Stomach (tissue), 8 donors: ENCODE measurements at regions not wholly inside any gene's neighbourhood (a gene's known extent, or its start where the extent isn't known, plus 50 kb on each side); places are given as distances from the start of the nearest gene placed in this dataset.
A peak's percentile ranks its signal among the peaks of the same experiment; 100 is the strongest.

Experiments used
- DNase-seq, 2 donors: peaks; one replicate each; pipeline versions ENCODE4 v3.0.0 to v3.0.0-alpha.2; 2013 to 2019
- H3K27ac ChIP-seq, 5 donors: fragments of 200-600 bp in 4 of 5; sonication (generic) in 4 of 5; one replicate each; pipeline ENCODE4 v1.5.1; 2013 to 2019; ENCODE audit warnings: mild to moderate bottlenecking in 1 of 5, moderate library complexity in 1 of 5
- H3K27me3 ChIP-seq, 3 donors: fragments of 200-600 bp; sonication (generic); one replicate each; pipeline ENCODE4 v1.5.1; 2017 to 2019; ENCODE audit warnings: mixed run types in 1 of 3
- H3K36me3 ChIP-seq, 4 donors: fragments of 200-600 bp; sonication (generic); 1 replicate in 3 of 4; 2 replicates in 1 of 4; pipeline ENCODE4 v1.5.1; 2016 to 2019
- H3K4me1 ChIP-seq, 4 donors: fragments of 200-600 bp; sonication (generic); one replicate each; pipeline ENCODE4 v1.5.1; 2016 to 2019
- H3K4me3 ChIP-seq, 4 donors: fragments of 200-600 bp; sonication (generic) in 3 of 4; one replicate each; pipeline ENCODE4 v1.5.1; 2016 to 2019; ENCODE audit warnings: mild to moderate bottlenecking in 1 of 4
- H3K9me3 ChIP-seq, 4 donors: fragments of 200-600 bp; sonication (generic); one replicate each; pipeline ENCODE4 v1.5.1; 2016 to 2019
- CTCF ChIP-seq, 7 experiments: fragments of 450-650 bp in 4 of 7; fragments of 200-600 bp in 3 of 7; sonication (generic) in 3 of 7; IDR thresholded peaks; one replicate each; pipeline ENCODE4 v1.5.1; 2016 to 2019; ENCODE audit warnings: antibody characterized with exemption in 7 of 7, control low read depth in 2 of 7, mild to moderate bottlenecking in 1 of 7
- EP300 ChIP-seq: sonication (generic); formaldehyde crosslinking; IDR thresholded peaks from one replicate; pipeline ENCODE4 v1.6.1; 2017; ENCODE audit warnings: antibody characterized with exemption
- POLR2A ChIP-seq, 4 donors: fragments of 450-650 bp; IDR thresholded peaks; one replicate each; pipeline ENCODE4 v1.6.1; 2016; ENCODE audit warnings: antibody characterized with exemption in 4 of 4, control low read depth in 2 of 4, mild to moderate bottlenecking in 1 of 4, moderate library complexity in 1 of 4
- POLR2AphosphoS5 ChIP-seq, 3 donors: sonication (generic); formaldehyde crosslinking; IDR thresholded peaks; one replicate each; pipeline ENCODE4 v1.6.1; 2016; ENCODE audit warnings: antibody characterized with exemption in 3 of 3
- WGBS, 5 donors: extraction: QIAGEN DNeasy Blood & Tissue Kit in 3 of 5; methylation state at CpG; one replicate each; pipeline versions ENCODE4 v1.1.5 to v1.1.7; 2013 to 2018; 5-methylcytosine and 5-hydroxymethylcytosine counted together
- intact Hi-C: fragments of 100-400 bp; cut with DNase I; formaldehyde crosslinking; loops from one replicate; pipeline ENCODE4 v1.15.1; 2023; ENCODE audit warnings: low total_unique reads
- donor health status: healthy with polysubstance abuse.
- donor health status: Bipolar disorder and iron deficiency.
- donor health status: healthy.

- no peak for DNase-seq
- intact Hi-C loops: no loop called here
Measured at GRCh38 chr7:84682543-84682942, 488.0 kb upstream of the SEMA3A start.

GRCh38 chr7:84678841-84679240, 484.3 kb upstream of the SEMA3A start:
- no peaks in the 10 kb centered on the region for H3K9me3 ChIP-seq
- intact Hi-C loops: no loop called here
- DNase-seq: no peak
- H3K27me3 ChIP-seq: no peaks in the 10 kb centered on the region
- WGBS, 5 donors: 88 to 95% (median 91%) methylated on average over 2 of the region's 2 CpGs
- H3K4me1 ChIP-seq: peaks cover 0 to 17% (median 0%) of the 10 kb centered on the region in 4 donors
- no peaks in the 10 kb centered on the region for H3K36me3 ChIP-seq
- no peak overlapping the region for H3K4me3 ChIP-seq
- TF ChIP-seq POLR2A (IDR thresholded peaks at IDR 0.05) (no peak), CTCF (IDR thresholded peaks at IDR 0.05) (no peak), POLR2AphosphoS5 (IDR thresholded peaks at IDR 0.05) (no peak), EP300 (no peak)
- no peak overlapping the region for H3K27ac ChIP-seq

More at GRCh38 chr7:84682543-84682942, 488.0 kb upstream of the SEMA3A start:
- 59 to 84% (median 73%) methylated on average over 2 of the region's 2 CpGs for WGBS, 5 donors
- H3K27me3 ChIP-seq: no peaks in the 10 kb centered on the region
- no peaks in the 10 kb centered on the region for H3K9me3 ChIP-seq
- no peak overlapping the region for H3K27ac ChIP-seq
- TF ChIP-seq CTCF (IDR thresholded peaks at IDR 0.05): no peak
- TF ChIP-seq POLR2A (IDR thresholded peaks at IDR 0.05): no peak
- TF ChIP-seq POLR2AphosphoS5 (IDR thresholded peaks at IDR 0.05): no peak
- TF ChIP-seq EP300: no peak
- H3K4me1 ChIP-seq: no peaks in the 10 kb centered on the region
- no peaks in the 10 kb centered on the region for H3K36me3 ChIP-seq
- H3K4me3 ChIP-seq: no peak overlapping the region

GRCh38 chr7:84677117-84677732, 482.6 kb upstream of the SEMA3A start:
- WGBS, 5 donors: 67 to 91% (median 82%) methylated on average over 1 of the region's 1 CpG
- Histone ChIP-seq H3K4me1 (peaks cover 0 to 17% (median 0%) of the 10 kb centered on the region in 4 donors), H3K9me3 (no peaks in the 10 kb centered on the region), H3K27ac (no peak overlapping the region), H3K27me3 (no peaks in the 10 kb centered on the region), H3K36me3 (no peaks in the 10 kb centered on the region), H3K4me3 (no peak overlapping the region)
- TF ChIP-seq POLR2AphosphoS5 (IDR thresholded peaks at IDR 0.05) (no peak), EP300 (no peak), CTCF (IDR thresholded peaks at IDR 0.05) (no peak), POLR2A (IDR thresholded peaks at IDR 0.05) (no peak)
- DNase-seq: no peak
- intact Hi-C loops: no loop called here

- 26 to 59% (median 42%) methylated on average over 4 of the region's 4 CpGs for WGBS, 5 donors
- DNase-seq: peak; percentile 24 to 58
Measured at GRCh38 chr7:84675633-84676034, 481.0 kb upstream of the SEMA3A start.

GRCh38 chr7:84674236-84674913, 479.8 kb upstream of the SEMA3A start:
- no peak overlapping the region for H3K4me3 ChIP-seq
- no peak for DNase-seq
- H3K9me3 ChIP-seq: no peaks in the 10 kb centered on the region
- no peak for TF ChIP-seq POLR2AphosphoS5 (IDR thresholded peaks at IDR 0.05)
- TF ChIP-seq EP300: no peak
- TF ChIP-seq CTCF (IDR thresholded peaks at IDR 0.05): no peak
- TF ChIP-seq POLR2A (IDR thresholded peaks at IDR 0.05): no peak
- no peaks in the 10 kb centered on the region for H3K36me3 ChIP-seq
- no peak overlapping the region for H3K27ac ChIP-seq
- H3K27me3 ChIP-seq: no peaks in the 10 kb centered on the region
- whole genome bisulfite sequencing, 5 donors: 63 to 82% (median 74%) methylated on average over 2 of the region's 2 CpGs
- H3K4me1 ChIP-seq: peaks cover 0 to 17% (median 0%) of the 10 kb centered on the region in 4 donors
- intact Hi-C loops: no loop called here

More at GRCh38 chr7:84675633-84676034, 481.0 kb upstream of the SEMA3A start:
- Histone ChIP-seq H3K9me3 (no peaks in the 10 kb centered on the region), H3K27me3 (no peaks in the 10 kb centered on the region), H3K36me3 (no peaks in the 10 kb centered on the region), H3K4me1 (peaks cover 0 to 17% (median 0%) of the 10 kb centered on the region in 4 donors), H3K27ac (no peak overlapping the region), H3K4me3 (no peak overlapping the region)
- intact Hi-C loops: no loop called here
- TF ChIP-seq POLR2AphosphoS5 (IDR thresholded peaks at IDR 0.05) (peak in 2 of 3 donors; percentile 83 to 87), EP300 (no peak)
